Stimulated activated CD4-positive, alpha-beta T cell treated with anti-CD3 and anti-CD28 coated beads, Interleukin-12 subunit alpha, Interleukin-12 subunit beta, amount 100 ng/mL, for 48 hours (primary cell): ENCODE measurements at regions not wholly inside any gene's neighbourhood (a gene's known extent, or its start where the extent isn't known, plus 50 kb on each side); places are given as distances from the start of the nearest gene placed in this dataset.
"Not testable (repeated sequence)": the region's sequence is repeated elsewhere in the genome, so short reads cannot be mapped to it uniquely, and the experiment has no call there.

Experiments used
- DNase-seq, 3 donors: peaks; one replicate each; pipeline ENCODE4 v3.0.0-alpha.2; 2020; ENCODE audit warnings: low read depth in 2 of 3, low spot score in 1 of 3

DNA sequence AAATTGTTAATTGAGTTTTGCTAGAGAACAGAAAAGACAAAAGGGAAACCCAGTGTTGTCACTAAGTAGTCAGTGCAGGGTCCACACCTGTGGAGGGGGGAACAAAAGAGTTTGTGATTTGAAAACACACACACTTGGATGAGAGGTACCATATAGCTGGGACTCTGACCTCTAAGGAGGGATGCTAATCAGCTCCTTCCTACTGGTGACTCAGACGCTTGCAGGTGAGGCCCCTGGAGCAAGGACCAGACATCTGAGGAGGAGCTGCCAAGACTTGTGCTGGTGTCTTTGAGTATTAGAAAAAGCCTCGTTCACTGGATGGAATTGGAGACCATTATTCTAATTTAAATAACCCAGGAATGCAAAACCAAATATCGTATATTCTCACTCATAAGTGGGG, 146.4 kb upstream of the MAP2 start:
- no peak for DNase-seq

- no peak for DNase-seq
Measured at GRCh38 chr2:209298601-209299000, 125.2 kb upstream of the MAP2 start.

DNA sequence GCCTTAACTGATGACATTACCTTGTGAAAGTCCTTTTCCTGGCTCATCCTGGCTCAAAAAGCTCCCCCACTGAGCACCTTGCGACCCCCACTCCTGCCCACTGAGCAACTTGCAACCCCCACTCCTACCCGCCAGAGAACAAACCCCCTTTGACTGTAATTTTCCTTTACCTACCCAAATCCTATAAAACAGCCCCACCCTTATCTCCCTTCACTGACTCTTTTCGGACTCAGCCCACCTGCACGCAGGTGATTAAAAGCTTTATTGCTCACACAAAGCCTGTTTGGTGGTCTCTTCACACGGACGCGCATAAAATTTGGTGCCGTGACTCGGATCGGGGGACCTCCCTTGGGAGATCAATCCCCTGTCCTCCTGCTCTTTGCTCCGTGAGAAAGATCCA, 124.4 kb upstream of the MAP2 start:
- not testable (repeated sequence) for DNase-seq

GRCh38 chr2:209300766-209301165, 123.1 kb upstream of the MAP2 start:
- not testable (repeated sequence) for DNase-seq

DNA sequence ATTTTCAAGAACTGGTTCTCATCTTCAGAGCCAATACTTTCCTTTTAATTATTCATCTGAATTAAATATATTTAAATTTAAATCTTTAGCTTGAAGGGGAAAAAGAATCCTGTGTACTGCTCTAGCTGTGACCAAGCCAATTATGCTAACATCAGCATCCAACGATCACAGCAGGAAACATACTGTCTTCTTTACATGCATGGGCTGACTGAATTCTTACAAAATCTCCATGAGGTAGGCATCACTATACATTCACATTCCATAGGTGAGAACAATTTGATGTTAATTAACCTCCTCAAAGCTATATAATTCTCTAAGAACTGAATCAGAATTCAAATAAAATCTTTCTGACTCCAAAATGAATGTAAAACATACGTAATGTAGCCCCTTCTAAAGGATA, 118.8 kb upstream of the MAP2 start:
- DNase-seq: no peak

GRCh38 chr2:209305746-209306196, 118.1 kb upstream of the MAP2 start:
- no peak for DNase-seq

DNA sequence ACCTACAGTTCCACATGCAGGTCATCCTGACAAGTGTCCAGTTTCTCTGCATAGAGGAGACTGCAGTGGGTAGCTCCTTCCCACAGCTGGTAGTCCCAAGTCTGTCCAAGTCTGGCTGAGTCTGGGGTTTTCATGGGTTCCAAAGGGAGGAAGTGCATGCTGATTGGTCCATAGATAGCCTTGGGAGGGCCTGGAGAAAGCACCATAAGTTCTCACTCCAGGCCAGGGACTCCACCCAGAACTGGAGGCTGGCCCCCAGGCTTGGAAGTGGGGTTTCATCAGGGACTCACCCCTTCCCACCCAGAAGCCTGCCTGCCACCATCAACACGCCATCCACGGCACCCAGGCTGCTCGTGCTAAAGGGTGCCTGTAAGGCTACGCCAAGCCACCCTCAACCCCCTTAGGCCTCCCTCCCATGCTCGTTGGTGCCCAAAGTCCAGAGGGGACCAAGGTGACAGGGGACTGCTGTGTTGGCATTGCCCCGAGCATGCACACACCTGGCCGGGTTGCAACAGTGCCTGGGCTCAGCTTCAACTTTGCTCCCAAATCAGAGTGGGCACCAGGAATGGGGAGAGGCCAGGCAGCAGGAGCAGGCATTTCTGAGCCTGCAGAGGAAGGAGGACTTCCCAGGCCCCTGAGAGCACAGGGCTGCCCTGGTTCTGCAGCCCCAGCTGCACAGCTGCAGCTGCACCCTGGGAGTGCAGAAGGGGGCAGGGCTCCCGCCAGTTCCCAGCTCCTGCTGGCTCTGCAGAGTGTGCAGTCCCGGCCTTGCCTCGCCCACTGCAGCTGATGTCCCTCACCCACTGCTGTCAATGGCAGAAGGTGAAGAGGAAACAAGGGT, 116.5 kb upstream of the MAP2 start:
- no peak for DNase-seq

DNA sequence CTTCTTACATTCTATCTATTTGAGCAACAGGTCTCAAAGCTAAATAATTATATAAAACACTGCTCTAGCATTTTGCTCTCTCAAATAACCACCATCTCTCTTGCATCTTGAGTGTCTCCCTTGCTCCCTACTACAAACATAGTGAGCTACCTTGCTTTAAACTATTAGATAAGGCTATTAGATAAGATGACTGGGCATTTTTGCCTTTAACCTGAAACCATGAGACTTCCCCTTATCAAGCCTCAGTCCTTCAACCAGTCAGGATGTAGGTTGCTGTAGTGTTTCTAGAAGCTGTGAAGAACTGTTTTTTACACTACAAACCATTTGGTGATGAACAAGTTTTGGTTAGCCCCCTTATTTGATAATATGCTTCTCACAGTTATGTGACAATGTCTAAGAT, 115.4 kb upstream of the MAP2 start:
- DNase-seq: no peak

- DNase-seq: no peak
Measured at GRCh38 chr2:209311948-209312347, 111.9 kb upstream of the MAP2 start.

- not testable (repeated sequence) for DNase-seq
Measured at GRCh38 chr2:209312450-209312849, 111.4 kb upstream of the MAP2 start.

- no peak for DNase-seq
Measured at GRCh38 chr2:209314653-209315052, 109.2 kb upstream of the MAP2 start.

DNA sequence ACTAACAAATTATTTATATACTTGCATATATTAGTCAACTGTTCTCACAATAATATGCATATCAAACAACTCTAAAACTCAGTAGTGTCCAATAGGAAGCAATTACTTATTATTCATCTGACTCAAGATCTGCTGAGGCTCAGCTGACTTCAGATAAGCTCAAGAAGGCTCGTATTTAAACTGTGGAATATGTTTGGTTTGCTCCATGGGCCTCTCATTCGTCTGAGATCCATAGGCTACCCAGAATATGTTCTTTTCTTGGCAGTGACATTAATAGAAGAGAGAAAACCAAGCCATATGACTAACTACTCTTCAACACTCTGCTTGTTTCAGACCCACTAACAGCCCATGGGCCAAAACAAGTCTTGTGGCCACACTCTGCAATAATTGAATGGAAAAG, 107.7 kb upstream of the MAP2 start:
- DNase-seq: no peak

GRCh38 chr2:209321076-209321475, 102.8 kb upstream of the MAP2 start:
- DNase-seq: no peak

DNA sequence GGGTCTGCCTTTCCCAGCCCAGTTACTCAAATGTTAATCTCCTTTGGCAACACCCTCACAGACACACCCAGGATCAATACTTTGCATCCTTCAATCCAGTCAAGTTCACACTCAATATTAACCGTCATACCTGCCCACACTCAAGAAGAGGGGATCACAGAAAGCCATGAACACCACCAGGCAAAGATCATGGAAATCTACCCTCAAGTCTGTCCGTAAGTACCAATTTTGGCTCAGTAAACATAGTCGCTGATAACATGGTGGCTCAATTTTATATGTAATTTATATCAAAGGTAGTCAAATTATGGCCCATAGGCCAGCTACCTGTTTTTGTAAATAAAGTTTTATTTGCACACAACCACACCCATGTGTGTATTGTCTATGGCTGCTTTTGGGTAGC, 102.3 kb upstream of the MAP2 start:
- no peak for DNase-seq

DNA sequence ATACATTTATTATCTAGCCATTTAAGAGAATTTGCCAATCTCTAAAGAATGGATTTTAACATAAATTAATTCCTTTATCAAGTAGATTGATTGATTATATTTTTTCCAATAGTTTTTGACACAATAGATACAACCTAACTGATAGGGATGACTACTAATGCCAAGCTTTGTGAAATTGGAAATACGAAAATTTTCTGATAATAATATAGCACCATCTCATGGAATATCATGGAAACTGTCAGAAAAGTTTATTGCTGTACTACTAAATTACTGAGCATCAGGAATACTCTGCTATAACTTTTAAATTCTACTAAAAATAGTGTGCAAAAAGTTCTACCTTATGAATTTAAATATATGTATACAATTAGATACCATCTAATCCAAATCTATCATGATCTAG, 101.8 kb upstream of the MAP2 start:
- DNase-seq: no peak

DNA sequence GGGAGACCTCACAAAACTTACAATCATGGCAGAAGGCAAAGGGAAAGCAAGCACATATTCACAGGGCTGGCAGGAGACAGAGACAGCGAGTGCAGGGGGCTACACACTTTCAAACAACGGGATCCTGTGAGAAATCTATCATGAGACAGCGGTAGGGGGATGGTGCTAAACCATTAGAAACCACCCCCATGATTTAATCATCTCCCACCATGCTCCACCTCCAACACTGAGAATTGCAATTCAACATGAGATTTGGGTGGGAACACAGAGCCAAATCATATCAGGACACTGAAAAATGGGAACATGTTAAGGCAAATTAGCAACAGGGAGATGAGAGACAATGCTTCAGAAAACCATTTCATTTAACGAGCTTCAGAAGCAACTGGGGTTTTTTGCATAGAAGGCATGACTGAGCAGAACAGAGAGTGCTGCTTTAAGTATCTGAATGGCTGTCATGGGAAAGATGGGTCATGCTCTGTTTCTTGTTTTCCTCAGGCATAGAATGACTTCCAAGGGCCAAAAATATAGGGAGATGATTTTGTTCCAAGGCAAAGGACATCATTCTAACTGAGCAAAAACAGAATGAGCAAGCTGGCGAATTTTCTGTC, 100.8 kb upstream of the MAP2 start:
- DNase-seq: no peak

- DNase-seq: no peak
Measured at GRCh38 chr2:209323738-209324137, 100.1 kb upstream of the MAP2 start.

- no peak for DNase-seq
Measured at GRCh38 chr2:209324281-209324680, 99.6 kb upstream of the MAP2 start.

DNA sequence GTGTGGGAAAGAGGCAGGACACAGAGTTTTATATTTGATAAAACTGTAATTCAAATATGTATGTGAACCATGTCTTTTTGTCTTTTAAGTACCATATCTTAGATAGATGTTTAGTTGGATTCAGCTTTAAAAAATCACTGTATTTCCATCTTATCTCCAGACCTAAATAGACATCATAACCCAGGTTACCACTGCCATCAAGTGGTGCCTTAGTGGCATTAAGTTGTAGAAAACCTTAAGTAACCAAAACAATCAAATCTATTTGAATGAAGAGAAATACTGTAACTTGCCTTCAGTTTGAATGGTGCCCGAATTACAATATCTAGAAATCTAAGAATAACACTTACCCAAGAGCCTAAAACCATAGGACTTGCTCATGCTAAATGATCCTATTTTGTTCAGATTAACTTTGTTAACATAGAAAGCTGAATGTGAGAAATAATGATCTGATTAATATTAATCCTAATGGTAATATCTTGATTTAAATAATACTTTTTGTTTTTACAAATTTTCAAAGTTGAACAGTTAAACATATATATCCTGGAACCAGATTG, 92.5 kb upstream of the MAP2 start:
- no peak for DNase-seq

- peak; percentile 15 to 33 (median 19) for DNase-seq
Measured at GRCh38 chr2:209334188-209335017, 89.4 kb upstream of the MAP2 start.

DNA sequence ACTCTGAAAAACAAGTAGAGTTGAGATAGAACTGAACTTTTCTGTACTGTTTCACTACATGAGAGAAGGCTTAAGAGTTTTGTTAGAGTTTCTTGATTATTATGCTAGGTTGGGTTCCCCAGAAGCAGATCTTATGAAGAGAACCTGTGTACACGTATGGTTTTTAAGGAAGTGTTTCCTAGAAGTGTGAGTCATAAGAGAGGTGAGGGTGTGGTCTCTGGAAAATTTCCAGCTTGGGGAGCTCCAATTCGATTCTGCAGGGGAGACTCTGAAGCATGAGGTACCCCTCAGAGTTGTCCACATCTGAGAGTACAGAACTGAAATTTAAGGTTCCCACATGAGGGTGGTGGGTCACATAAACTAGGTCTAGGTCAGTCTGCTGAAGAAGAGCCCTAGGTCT, 83.3 kb upstream of the MAP2 start:
- DNase-seq: no peak

GRCh38 chr2:209344349-209344748, 79.5 kb upstream of the MAP2 start:
- no peak for DNase-seq
